Choroid plexus epithelial cell (primary cell): ENCODE measurements at regions not wholly inside any gene's neighbourhood (a gene's known extent, or its start where the extent isn't known, plus 50 kb on each side); places are given as distances from the start of the nearest gene placed in this dataset.

Experiments
- DNase-seq: peaks from one replicate; pipeline ENCODE4 v3.0.0-alpha.2; 2010; ENCODE audit warnings: low read depth
- H3K4me3 ChIP-seq: 2 replicates; pipeline ENCODE4 v1.5.1; 2011; ENCODE audit warnings: low read depth, mild to moderate bottlenecking, control low read depth, low read length, moderate library complexity
- TF ChIP-seq, protein P1 (sequence below): conservative IDR thresholded peaks from 2 replicates; pipeline ENCODE4 v1.5.1; 2011; ENCODE audit warnings: low read depth, mild to moderate bottlenecking, control low read depth, inconsistent platforms, low read length, moderate library complexity

DNA sequence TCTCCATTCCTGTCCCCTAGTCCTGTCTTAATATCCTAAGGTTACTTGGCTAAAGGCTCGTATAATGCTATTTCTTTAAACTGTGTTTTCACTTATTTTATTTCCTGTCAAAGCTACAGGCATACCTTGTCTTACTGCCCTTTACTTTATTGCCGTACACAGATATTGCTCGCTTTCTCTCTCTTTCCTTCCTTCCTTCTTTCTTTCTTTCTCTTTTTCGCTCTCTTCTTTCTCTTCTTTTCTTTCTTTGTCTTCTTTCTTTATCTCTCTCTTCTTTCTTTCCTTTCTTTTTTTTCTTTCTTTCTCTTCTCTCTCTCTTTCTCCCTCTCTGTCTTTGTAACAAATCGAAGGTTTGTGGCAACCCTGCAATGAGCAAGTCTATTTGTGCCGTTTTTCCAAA, 123.9 kb upstream of the ARHGAP5 start:
- no peak for DNase-seq
- H3K4me3 ChIP-seq: no peak overlapping the region
- TF ChIP-seq, protein P1, sequence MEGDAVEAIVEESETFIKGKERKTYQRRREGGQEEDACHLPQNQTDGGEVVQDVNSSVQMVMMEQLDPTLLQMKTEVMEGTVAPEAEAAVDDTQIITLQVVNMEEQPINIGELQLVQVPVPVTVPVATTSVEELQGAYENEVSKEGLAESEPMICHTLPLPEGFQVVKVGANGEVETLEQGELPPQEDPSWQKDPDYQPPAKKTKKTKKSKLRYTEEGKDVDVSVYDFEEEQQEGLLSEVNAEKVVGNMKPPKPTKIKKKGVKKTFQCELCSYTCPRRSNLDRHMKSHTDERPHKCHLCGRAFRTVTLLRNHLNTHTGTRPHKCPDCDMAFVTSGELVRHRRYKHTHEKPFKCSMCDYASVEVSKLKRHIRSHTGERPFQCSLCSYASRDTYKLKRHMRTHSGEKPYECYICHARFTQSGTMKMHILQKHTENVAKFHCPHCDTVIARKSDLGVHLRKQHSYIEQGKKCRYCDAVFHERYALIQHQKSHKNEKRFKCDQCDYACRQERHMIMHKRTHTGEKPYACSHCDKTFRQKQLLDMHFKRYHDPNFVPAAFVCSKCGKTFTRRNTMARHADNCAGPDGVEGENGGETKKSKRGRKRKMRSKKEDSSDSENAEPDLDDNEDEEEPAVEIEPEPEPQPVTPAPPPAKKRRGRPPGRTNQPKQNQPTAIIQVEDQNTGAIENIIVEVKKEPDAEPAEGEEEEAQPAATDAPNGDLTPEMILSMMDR: no peak

DNA sequence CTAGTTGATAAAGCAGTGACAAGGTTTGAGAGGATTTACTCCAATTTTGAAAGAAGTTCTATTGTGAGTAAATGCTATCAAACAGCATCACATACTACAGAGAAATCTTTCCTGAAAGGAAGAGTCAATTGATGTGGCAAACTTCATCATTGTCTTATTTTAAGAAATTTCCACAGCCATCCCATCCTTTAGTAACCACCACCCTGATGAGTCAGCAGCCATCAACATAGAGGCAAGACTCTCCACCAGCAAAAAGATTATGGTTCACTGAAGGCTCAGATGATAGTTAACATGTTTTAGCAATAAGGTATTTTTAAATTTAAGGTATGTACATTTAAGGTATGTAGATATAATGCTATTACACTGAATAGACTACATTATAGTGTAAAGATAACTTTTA, 122.1 kb upstream of the ARHGAP5 start:
- no peak overlapping the region for H3K4me3 ChIP-seq
- no peak for DNase-seq
- TF ChIP-seq, protein P1: no peak

DNA sequence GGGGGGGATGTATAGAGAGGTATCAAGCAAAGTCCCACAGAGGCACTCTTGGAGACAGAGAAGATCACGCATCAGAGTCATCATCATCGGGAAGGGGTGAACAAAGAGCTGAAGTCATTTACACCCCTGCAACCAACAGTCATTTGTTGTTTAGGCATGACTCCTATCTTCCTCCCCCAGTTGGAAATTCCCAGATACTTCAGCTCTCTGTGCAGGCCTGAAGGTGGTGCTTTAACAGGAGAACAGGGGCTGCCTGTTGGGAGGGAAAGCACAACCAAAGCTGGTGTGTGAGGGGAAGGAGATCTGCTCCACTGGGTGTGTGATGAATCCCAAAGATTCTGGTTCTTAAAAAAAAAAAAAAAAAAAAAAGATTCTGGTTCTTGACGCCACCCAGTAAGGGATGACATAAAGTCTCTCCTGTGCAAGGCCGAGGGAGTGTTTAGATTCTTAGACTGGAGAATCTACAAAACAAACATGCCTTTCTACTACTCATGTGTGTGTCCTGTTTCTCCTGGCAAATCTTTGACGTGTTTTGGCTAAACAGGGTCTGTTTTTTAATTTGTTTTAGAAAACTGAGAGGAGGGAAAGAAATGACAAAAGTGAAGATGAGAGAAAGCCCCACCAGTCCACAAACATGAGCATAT, 121.0 kb upstream of the ARHGAP5 start:
- no peak for DNase-seq
- TF ChIP-seq, protein P1: peak; percentile 20
- no peak overlapping the region for H3K4me3 ChIP-seq

DNA sequence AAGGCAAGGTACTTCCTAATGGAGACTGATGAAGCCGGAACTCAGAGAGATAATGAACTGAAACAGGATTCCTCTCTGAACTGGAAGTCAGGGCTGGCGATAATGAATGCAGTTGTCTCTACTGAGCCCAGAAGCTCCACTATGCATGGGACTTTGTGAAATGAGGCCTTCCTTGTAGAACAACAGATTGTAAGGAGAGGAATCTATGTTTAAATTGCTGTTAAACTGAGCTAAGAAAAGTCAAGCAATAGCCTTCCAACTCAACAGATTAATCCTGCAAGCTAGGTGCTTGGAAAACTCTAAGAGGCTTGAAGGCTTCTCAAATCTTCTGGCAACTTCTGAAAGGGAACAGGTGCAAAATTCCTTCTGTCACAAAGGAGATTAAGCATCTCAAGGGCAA, 119.5 kb upstream of the ARHGAP5 start:
- no peak overlapping the region for H3K4me3 ChIP-seq
- TF ChIP-seq, protein P1: no peak
- DNase-seq: no peak

DNA sequence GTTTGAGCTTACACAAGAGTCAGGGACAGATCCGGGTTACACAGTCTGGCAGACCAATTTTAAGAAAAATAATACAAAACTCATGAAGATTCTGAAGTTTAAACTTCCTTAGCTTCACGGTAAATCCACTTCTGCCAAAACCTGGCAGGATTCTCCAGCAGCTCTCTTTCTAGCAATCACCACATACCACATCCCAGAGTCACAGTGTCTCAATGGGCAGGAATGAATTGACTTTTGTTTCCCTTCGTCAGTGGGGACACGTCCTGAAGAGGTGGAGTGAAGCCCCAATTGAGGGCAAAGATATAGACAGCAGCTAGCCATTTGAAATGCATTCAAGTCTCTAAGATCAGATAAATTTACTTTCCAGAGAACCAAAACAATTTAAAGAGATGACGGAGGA, 117.1 kb upstream of the ARHGAP5 start:
- TF ChIP-seq, protein P1: no peak
- no peak for DNase-seq
- no peak overlapping the region for H3K4me3 ChIP-seq

DNA sequence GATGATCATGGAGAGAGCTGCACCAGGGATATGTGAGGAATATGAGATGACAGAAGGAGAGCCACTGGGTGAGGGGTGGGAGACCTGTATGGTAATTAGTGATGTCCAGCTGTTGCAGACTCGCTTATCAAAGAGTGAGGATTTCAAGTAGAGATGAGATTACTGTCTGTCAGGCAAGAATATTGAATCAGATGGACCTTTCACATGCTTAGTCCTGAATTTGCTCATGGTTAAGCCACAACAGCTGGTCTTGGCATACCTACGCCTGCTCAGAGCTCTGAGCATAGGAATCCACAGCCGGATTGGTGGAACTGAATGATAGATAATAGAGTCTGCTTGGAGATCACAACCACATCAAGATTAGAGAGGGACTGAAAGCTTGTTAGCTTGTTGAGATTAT, 115.2 kb upstream of the ARHGAP5 start:
- TF ChIP-seq, protein P1: no peak
- no peak for DNase-seq
- no peak overlapping the region for H3K4me3 ChIP-seq

DNA sequence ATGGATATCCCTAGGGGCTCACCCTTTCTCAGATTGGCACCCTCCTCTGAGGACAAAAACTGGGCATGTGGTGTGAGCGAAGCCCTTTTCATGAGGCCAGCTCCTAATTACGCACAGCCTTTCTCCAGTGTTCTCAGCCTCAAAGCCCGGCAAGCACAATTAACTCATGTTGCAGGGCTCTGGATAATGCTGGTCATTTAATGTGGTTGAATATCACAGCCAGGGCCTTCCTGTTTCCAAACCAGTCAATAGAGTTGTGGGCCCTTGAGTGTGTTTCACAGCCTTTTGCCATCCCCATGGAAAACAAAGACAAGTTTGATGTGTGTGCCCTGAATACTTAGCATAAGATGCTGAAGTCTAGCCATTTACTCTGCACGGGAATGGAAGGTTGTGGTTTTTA, 114.2 kb upstream of the ARHGAP5 start:
- H3K4me3 ChIP-seq: no peak overlapping the region
- TF ChIP-seq, protein P1: no peak

More for the DNA sequence above, 114.2 kb upstream of the ARHGAP5 start:
- DNase-seq: no peak
